T-cell (primary cell): ENCODE measurements at regions not wholly inside any gene's neighbourhood (a gene's known extent, or its start where the extent isn't known, plus 50 kb on each side); places are given as distances from the start of the nearest gene placed in this dataset.
"Not testable (repeated sequence)": the region's sequence is repeated elsewhere in the genome, so short reads cannot be mapped to it uniquely, and the experiment has no call there.

Experiments
- ATAC-seq, 4 experiments: fragments of 200-7000 bp in 3 of 4; fragments of 150-1000 bp in 1 of 4; cut with Tn5 transposase; replicated peaks in 1 of 4; 1 replicate in 3 of 4; 2 replicates in 1 of 4; pipeline ENCODE4 v1.10.0; 2021; ENCODE audit warnings: moderate library complexity in 3 of 4, mild to moderate bottlenecking in 2 of 4, moderate number of reproducible peaks in 1 of 4
- CTCF ChIA-PET, 2 donors: fragments of 300-600 bp; sonication (Branson Sonifier 250); formaldehyde crosslinking; loops; one replicate each; lab custom pipeline; 2022; ENCODE audit warnings: antibody characterized with exemption in 2 of 2; lab: Charles Lee
- POLR2A ChIA-PET, 2 donors: fragments of 300-600 bp; sonication (Branson Sonifier 250); formaldehyde crosslinking; loops; one replicate each; lab custom pipeline; 2022; ENCODE audit warnings: antibody characterized with exemption in 2 of 2; lab: Charles Lee
- DNase-seq, 35 experiments: peaks; one replicate each; pipeline versions ENCODE4 v3.0.0 to v3.0.0-alpha.2; 2013 to 2023
- H3K27ac ChIP-seq: one replicate; pipeline ENCODE4 v1.5.1; 2013; ENCODE audit warnings: low read length
- H3K27me3 ChIP-seq, 2 experiments: replicated peaks in 1 of 2; 1 replicate in 1 of 2; 2 replicates in 1 of 2; pipeline versions ENCODE4 v1.6.1 to v1.7.0; 2013; ENCODE audit warnings: low read length in 1 of 2, mixed read lengths in 1 of 2; ENCODE audit not compliant: control insufficient read depth in 2 of 2, insufficient read depth in 2 of 2; ENCODE audit errors: extremely low read depth in 1 of 2
- H3K36me3 ChIP-seq, 2 donors: 1 replicate in 1 of 2; 2 replicates in 1 of 2; pipeline versions ENCODE4 v1.6.1 to v1.7.0; 2013; ENCODE audit warnings: low read length in 1 of 2; ENCODE audit not compliant: control insufficient read depth in 2 of 2, insufficient read depth in 1 of 2; ENCODE audit errors: extremely low read depth in 1 of 2
- H3K4me1 ChIP-seq, 2 experiments: 1 replicate in 1 of 2; 2 replicates in 1 of 2; pipeline versions ENCODE4 v1.6.1 to v1.7.0; 2013; ENCODE audit warnings: low read length in 2 of 2, mixed read lengths in 1 of 2; ENCODE audit not compliant: insufficient read depth in 2 of 2, control insufficient read depth in 1 of 2; ENCODE audit errors: extremely low read depth in 1 of 2
- H3K4me3 ChIP-seq, 2 donors: 1 replicate in 1 of 2; 2 replicates in 1 of 2; pipeline versions ENCODE4 v1.5.1 to v1.7.0; 2013; ENCODE audit warnings: mild to moderate bottlenecking in 2 of 2, low read length in 1 of 2, moderate library complexity in 1 of 2; ENCODE audit not compliant: control insufficient read depth in 1 of 2; ENCODE audit errors: extremely low read depth in 1 of 2
- H3K9me3 ChIP-seq: 2 replicates; pipeline ENCODE4 v1.7.0; 2013
- H3K27ac Mint-ChIP-seq, 2 donors: one replicate each; pipeline ENCODE4 v1.8.0; 2020 to 2021; ENCODE audit warnings: mild to moderate bottlenecking in 2 of 2, mixed read lengths in 2 of 2
- H3K27me3 Mint-ChIP-seq, 2 donors: one replicate each; pipeline ENCODE4 v1.8.0; 2021 to 2022; ENCODE audit warnings: mixed read lengths in 2 of 2
- H3K36me3 Mint-ChIP-seq: one replicate; pipeline ENCODE4 v1.8.0; 2021; ENCODE audit warnings: mixed read lengths
- H3K4me1 Mint-ChIP-seq, 3 donors: one replicate each; pipeline ENCODE4 v1.8.0; 2020 to 2022; ENCODE audit warnings: mixed read lengths in 3 of 3, mild to moderate bottlenecking in 1 of 3
- H3K4me3 Mint-ChIP-seq, 3 donors: one replicate each; pipeline ENCODE4 v1.8.0; 2020 to 2022; ENCODE audit warnings: mild to moderate bottlenecking in 3 of 3, mixed read lengths in 3 of 3, moderate library complexity in 3 of 3
- H3K9me3 Mint-ChIP-seq, 3 donors: one replicate each; pipeline ENCODE4 v1.8.0; 2020 to 2022; ENCODE audit warnings: mixed read lengths in 3 of 3
- WGBS: methylation state at CpG from one replicate; pipeline ENCODE4 v1.1.5; 2013; ENCODE audit warnings: missing lambda C conversion rate; ENCODE audit not compliant: insufficient coverage; 5-methylcytosine and 5-hydroxymethylcytosine counted together

- no peaks in the 10 kb centered on the region for H3K4me1 ChIP-seq
These were observed 240.3 kb upstream of the ETAA1 start for GRCh38 chr2:67156796-67157195.

GRCh38 chr2:67158718-67159117 is 238.4 kb upstream of the ETAA1 start:
- no peak for ATAC-seq
- Mint-ChIP-seq H3K4me1 (no peaks in the 10 kb centered on the region), H3K27ac (no peak overlapping the region), H3K27me3 (no peaks in the 10 kb centered on the region), H3K36me3 (no peaks in the 10 kb centered on the region), H3K4me3 (no peak overlapping the region), H3K9me3 (no peaks in the 10 kb centered on the region)
- no peak for DNase-seq
- CTCF ChIA-PET = no interaction called here
- no peak overlapping the region for H3K27ac ChIP-seq
- H3K9me3 ChIP-seq = no peaks in the 10 kb centered on the region
- no peak overlapping the region for H3K4me3 ChIP-seq
- POLR2A ChIA-PET = no interaction called here
- no peaks in the 10 kb centered on the region for H3K4me1 ChIP-seq
- H3K36me3 ChIP-seq = no peaks in the 10 kb centered on the region
- no peaks in the 10 kb centered on the region for H3K27me3 ChIP-seq

More at GRCh38 chr2:67156796-67157195, 240.3 kb upstream of the ETAA1 start:
- Mint-ChIP-seq H3K4me1 (no peaks in the 10 kb centered on the region), H3K36me3 (no peaks in the 10 kb centered on the region), H3K9me3 (peaks cover 5 to 14% (median 6%) of the 10 kb centered on the region in 3 donors), H3K27ac (no peak overlapping the region), H3K4me3 (no peak overlapping the region), H3K27me3 (no peaks in the 10 kb centered on the region)
- no peaks in the 10 kb centered on the region for H3K27me3 ChIP-seq
- no peak for DNase-seq
- H3K27ac ChIP-seq = no peak overlapping the region
- H3K9me3 ChIP-seq = no peaks in the 10 kb centered on the region
- no peak overlapping the region for H3K4me3 ChIP-seq
- ChIA-PET CTCF (no interaction called here), POLR2A (no interaction called here)
- ATAC-seq = no peak
- H3K36me3 ChIP-seq = no peaks in the 10 kb centered on the region
- 75% methylated on average over 2 of the region's 3 CpGs for WGBS

GRCh38 chr2:67159929-67160328 is 237.2 kb upstream of the ETAA1 start:
- no peak for ATAC-seq
- no peak for DNase-seq
- H3K9me3 ChIP-seq = no peaks in the 10 kb centered on the region
- no peaks in the 10 kb centered on the region for H3K27me3 ChIP-seq
- Mint-ChIP-seq H3K4me1 (no peaks in the 10 kb centered on the region), H3K36me3 (no peaks in the 10 kb centered on the region), H3K27me3 (no peaks in the 10 kb centered on the region), H3K27ac (no peak overlapping the region), H3K4me3 (no peak overlapping the region), H3K9me3 (no peaks in the 10 kb centered on the region)
- POLR2A ChIA-PET = no interaction called here
- WGBS = 29% methylated on average over 1 of the region's 4 CpGs
- H3K4me1 ChIP-seq = no peaks in the 10 kb centered on the region
- CTCF ChIA-PET = no interaction called here
- H3K4me3 ChIP-seq = no peak overlapping the region
- no peak overlapping the region for H3K27ac ChIP-seq
- H3K36me3 ChIP-seq = no peaks in the 10 kb centered on the region

GRCh38 chr2:67164771-67165522 is 232.2 kb upstream of the ETAA1 start:
- Mint-ChIP-seq H3K27ac (no peak overlapping the region), H3K9me3 (peaks cover 0 to 12% (median 6%) of the 10 kb centered on the region in 3 donors), H3K4me3 (no peak overlapping the region), H3K27me3 (no peaks in the 10 kb centered on the region), H3K36me3 (no peaks in the 10 kb centered on the region), H3K4me1 (no peaks in the 10 kb centered on the region)
- DNase-seq (no peak), ATAC-seq (no peak)
- no peaks in the 10 kb centered on the region for H3K4me1 ChIP-seq
- CTCF ChIA-PET = no interaction called here
- no CpG with 5 or more reads among the region's 4 CpGs for WGBS
- H3K27me3 ChIP-seq = no peaks in the 10 kb centered on the region
- no peak overlapping the region for H3K27ac ChIP-seq
- H3K36me3 ChIP-seq = no peaks in the 10 kb centered on the region
- POLR2A ChIA-PET = no interaction called here
- H3K4me3 ChIP-seq = no peak overlapping the region
- H3K9me3 ChIP-seq = no peaks in the 10 kb centered on the region

- no peak overlapping the region for H3K27ac Mint-ChIP-seq
These were observed 231.6 kb upstream of the ETAA1 start for GRCh38 chr2:67165523-67165990.

GRCh38 chr2:67166511-67166910 is 230.6 kb upstream of the ETAA1 start:
- ATAC-seq, H3K4me3 Mint-ChIP-seq, CTCF ChIA-PET, DNase-seq, H3K27me3 Mint-ChIP-seq, H3K4me1 ChIP-seq, H3K27ac Mint-ChIP-seq, H3K4me1 Mint-ChIP-seq, H3K36me3 Mint-ChIP-seq, H3K4me3 ChIP-seq, POLR2A ChIA-PET, H3K27ac ChIP-seq, H3K36me3 ChIP-seq, H3K27me3 ChIP-seq, H3K9me3 ChIP-seq: not testable (repeated sequence)
- no CpG with 5 or more reads among the region's 2 CpGs for WGBS
- H3K9me3 Mint-ChIP-seq = peaks cover 1 to 13% (median 6%) of the 10 kb centered on the region in 3 donors

More at GRCh38 chr2:67165523-67165990, 231.6 kb upstream of the ETAA1 start:
- no peaks in the 10 kb centered on the region for H3K36me3 Mint-ChIP-seq
- peaks cover 0 to 13% (median 6%) of the 10 kb centered on the region in 3 donors for H3K9me3 Mint-ChIP-seq
- POLR2A ChIA-PET = no interaction called here
- DNase-seq = no peak
- no peaks in the 10 kb centered on the region for H3K27me3 Mint-ChIP-seq
- ATAC-seq = no peak
- CTCF ChIA-PET = no interaction called here
- Histone ChIP-seq H3K9me3 (no peaks in the 10 kb centered on the region), H3K36me3 (no peaks in the 10 kb centered on the region), H3K27ac (no peak overlapping the region), H3K4me3 (no peak overlapping the region), H3K4me1 (no peaks in the 10 kb centered on the region), H3K27me3 (no peaks in the 10 kb centered on the region)
- H3K4me3 Mint-ChIP-seq = no peak overlapping the region
- H3K4me1 Mint-ChIP-seq = no peaks in the 10 kb centered on the region
